ENCODE measurements at regions not wholly inside any gene's neighbourhood (a gene's known extent, or its start where the extent isn't known, plus 50 kb on each side); places are given as distances from the start of the nearest gene placed in this dataset.

DNA sequence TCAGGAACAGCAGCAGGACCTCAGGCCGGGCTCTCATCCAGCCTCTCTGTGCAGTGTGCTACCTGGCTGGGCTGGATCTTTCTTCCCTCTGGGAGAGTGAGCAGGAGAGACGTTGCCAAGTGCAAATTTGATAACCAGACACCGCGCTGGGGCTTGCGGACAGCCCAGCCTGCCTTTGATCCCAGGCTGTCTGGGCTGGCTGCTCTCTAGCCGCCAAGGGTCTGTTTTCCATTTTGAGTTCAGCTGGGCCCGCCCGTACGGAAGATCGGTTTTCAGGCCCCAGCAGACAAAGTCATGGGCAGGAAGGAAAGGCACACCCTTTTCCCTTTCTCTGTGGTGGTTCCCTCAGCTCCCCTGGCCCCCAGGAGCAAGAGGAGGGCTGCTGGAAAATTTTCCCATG, 90.2 kb downstream of the CPZ start:
- Histone ChIP-seq H3K27me3 (peaks cover 4% of the 10 kb centered on the region), H3K27ac (no peak overlapping the region), H3K9ac (ENCODE audit: low read depth in 2 of 2, low read length in 2 of 2) (no peak overlapping the region), H3K36me3 (no peaks in the 10 kb centered on the region), H3K4me3 (no peak overlapping the region), H3K9me3 (no peaks in the 10 kb centered on the region), H3K4me1 (no peaks in the 10 kb centered on the region)
- intact Hi-C loops (cut with DNase I): no loop called here
- TF ChIP-seq, protein P1, sequence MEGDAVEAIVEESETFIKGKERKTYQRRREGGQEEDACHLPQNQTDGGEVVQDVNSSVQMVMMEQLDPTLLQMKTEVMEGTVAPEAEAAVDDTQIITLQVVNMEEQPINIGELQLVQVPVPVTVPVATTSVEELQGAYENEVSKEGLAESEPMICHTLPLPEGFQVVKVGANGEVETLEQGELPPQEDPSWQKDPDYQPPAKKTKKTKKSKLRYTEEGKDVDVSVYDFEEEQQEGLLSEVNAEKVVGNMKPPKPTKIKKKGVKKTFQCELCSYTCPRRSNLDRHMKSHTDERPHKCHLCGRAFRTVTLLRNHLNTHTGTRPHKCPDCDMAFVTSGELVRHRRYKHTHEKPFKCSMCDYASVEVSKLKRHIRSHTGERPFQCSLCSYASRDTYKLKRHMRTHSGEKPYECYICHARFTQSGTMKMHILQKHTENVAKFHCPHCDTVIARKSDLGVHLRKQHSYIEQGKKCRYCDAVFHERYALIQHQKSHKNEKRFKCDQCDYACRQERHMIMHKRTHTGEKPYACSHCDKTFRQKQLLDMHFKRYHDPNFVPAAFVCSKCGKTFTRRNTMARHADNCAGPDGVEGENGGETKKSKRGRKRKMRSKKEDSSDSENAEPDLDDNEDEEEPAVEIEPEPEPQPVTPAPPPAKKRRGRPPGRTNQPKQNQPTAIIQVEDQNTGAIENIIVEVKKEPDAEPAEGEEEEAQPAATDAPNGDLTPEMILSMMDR (IDR thresholded peaks at IDR 0.05): no peak
- DNase-seq: no peak

DNA sequence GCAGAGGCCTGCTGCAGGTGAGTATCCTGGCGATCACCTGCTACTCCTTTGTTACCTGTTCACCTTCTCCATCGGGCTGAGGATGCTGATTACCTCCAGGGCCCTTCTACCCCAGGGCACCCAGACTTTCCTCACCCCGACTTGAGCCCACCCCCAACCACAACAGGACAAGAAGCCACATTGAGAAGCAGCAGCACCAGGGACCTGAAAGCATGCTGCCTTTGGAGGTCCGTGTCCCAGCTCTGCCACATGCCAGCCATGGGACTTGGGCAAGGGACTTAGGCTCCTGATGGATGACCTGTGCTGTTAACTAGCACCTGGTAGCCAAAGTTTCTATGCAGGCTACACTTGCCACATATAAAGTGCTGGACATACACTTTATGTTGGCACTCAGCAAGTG, 89.7 kb downstream of the CPZ start:
- no peak for DNase-seq
- TF ChIP-seq, protein P1 (IDR thresholded peaks at IDR 0.05): no peak
- H3K9ac ChIP-seq (ENCODE audit: low read depth in 2 of 2, low read length in 2 of 2): no peak overlapping the region
- H3K27me3 ChIP-seq: no peaks in the 10 kb centered on the region
- no peaks in the 10 kb centered on the region for H3K9me3 ChIP-seq
- intact Hi-C loops (cut with DNase I): no loop called here
- no peak overlapping the region for H3K27ac ChIP-seq
- H3K4me3 ChIP-seq: no peak overlapping the region
- H3K4me1 ChIP-seq: no peaks in the 10 kb centered on the region
- H3K36me3 ChIP-seq: no peaks in the 10 kb centered on the region

DNA sequence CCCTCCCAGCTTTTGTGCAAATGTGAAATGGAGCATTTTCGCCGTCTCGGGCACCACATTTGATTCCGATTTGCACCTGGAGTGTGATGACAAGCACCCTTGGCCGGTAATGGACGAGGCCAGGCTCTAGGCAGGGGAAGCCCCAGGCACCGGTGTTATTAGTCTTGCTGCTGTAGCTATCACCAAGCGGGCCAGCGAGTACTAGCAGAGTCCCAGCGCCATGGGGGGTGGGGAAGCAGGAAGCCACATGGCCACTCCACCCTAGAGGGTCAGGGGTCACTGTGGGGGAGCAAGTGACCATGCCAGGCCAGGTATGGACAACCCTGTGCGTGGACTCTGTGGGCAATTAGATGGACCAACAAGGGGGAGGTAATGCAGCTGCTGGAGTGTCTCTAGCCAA, 88.8 kb downstream of the CPZ start:
- intact Hi-C loops (cut with DNase I): no loop called here
- no peak overlapping the region for H3K4me3 ChIP-seq
- TF ChIP-seq, protein P1 (IDR thresholded peaks at IDR 0.05): no peak
- no peaks in the 10 kb centered on the region for H3K9me3 ChIP-seq
- H3K27ac ChIP-seq: no peak overlapping the region
- H3K9ac ChIP-seq (ENCODE audit: low read depth in 2 of 2, low read length in 2 of 2): no peak overlapping the region
- no peaks in the 10 kb centered on the region for H3K36me3 ChIP-seq
- no peaks in the 10 kb centered on the region for H3K4me1 ChIP-seq
- no peak for DNase-seq
- no peaks in the 10 kb centered on the region for H3K27me3 ChIP-seq

DNA sequence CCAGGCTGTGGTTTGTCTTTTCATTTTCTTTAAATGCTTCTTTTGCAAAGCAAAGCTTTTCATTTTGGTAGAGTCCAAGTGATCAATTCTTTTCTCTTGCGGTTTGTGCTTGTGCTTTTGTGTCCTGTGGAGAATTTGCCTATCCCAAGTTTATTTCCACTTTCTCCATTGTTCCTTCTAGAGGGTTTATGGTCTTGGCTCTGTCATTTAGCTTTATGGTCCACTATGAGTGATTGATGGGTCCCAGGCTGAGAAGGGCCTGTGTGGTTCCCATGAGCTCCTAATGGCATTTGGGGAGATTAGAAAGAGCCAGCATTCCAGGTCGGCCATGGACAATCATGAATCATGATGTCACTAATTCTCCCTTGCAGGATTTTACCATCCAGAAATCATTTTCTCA, 86.5 kb downstream of the CPZ start:
- Histone ChIP-seq H3K9me3 (no peaks in the 10 kb centered on the region), H3K27me3 (no peaks in the 10 kb centered on the region), H3K27ac (no peak overlapping the region), H3K36me3 (no peaks in the 10 kb centered on the region), H3K4me1 (no peaks in the 10 kb centered on the region), H3K9ac (ENCODE audit: low read depth in 2 of 2, low read length in 2 of 2) (no peak overlapping the region), H3K4me3 (no peak overlapping the region)
- intact Hi-C loops (cut with DNase I): no loop called here
- no peak for DNase-seq
- TF ChIP-seq, protein P1 (IDR thresholded peaks at IDR 0.05): no peak

DNA sequence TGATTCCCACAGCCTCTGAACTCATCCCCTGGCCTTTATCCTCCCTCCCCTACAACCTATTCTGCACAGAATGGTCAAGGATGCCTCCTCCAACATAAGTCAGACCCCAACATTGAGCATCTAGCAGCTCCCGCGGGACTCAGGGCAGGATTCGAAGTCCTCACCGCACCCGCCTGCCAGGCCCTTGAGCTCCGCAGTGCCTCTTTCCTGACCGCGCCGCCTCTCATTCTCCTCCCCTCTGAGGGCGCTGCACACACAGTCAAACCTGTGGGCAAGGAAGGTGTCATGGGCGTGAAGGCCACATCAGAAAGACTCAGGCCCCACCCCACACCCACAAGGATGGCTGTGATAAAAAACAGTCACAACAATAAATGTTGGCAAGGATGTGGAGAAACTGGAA, 84.1 kb downstream of the CPZ start:
- Histone ChIP-seq H3K27me3 (no peaks in the 10 kb centered on the region), H3K4me3 (no peak overlapping the region), H3K27ac (no peak overlapping the region), H3K9me3 (no peaks in the 10 kb centered on the region), H3K36me3 (no peaks in the 10 kb centered on the region), H3K9ac (ENCODE audit: low read depth in 2 of 2, low read length in 2 of 2) (no peak overlapping the region), H3K4me1 (no peaks in the 10 kb centered on the region)
- intact Hi-C loops (cut with DNase I): no loop called here
- TF ChIP-seq, protein P1 (IDR thresholded peaks at IDR 0.05): no peak
- no peak for DNase-seq

DNA sequence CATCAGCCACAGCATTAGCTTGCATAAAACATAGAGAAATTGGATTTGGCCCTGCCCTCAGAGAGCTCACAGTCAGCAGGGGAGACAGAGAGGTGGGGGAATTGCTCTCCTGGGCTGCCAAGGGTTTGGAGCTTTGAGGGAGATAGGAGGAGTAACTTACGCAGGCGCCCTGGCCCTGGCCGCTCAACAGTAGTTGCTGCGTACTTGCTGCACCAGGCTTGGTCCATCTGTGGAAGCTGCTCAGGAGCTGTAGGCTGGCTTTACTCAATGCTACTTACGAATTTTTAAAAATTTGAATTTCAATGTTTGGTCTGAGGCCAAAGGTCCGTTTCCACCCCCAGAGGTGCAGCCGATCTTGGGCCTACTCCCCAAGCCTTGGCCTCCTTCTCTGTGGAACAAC, 83.3 kb downstream of the CPZ start:
- no peak overlapping the region for H3K9ac ChIP-seq (ENCODE audit: low read depth in 2 of 2, low read length in 2 of 2)
- H3K4me3 ChIP-seq: no peak overlapping the region
- DNase-seq: no peak
- H3K9me3 ChIP-seq: no peaks in the 10 kb centered on the region
- H3K27ac ChIP-seq: no peak overlapping the region
- no peaks in the 10 kb centered on the region for H3K4me1 ChIP-seq
- intact Hi-C loops (cut with DNase I): no loop called here
- H3K36me3 ChIP-seq: no peaks in the 10 kb centered on the region
- H3K27me3 ChIP-seq: no peaks in the 10 kb centered on the region
- TF ChIP-seq, protein P1 (IDR thresholded peaks at IDR 0.05): no peak

All from colonic mucosa (tissue), 4 donors.